A549 (cell line): ENCODE measurements at regions not wholly inside any gene's neighbourhood (a gene's known extent, or its start where the extent isn't known, plus 50 kb on each side); places are given as distances from the start of the nearest gene placed in this dataset.

Source experiments
- POLR2A ChIP-seq: IDR thresholded peaks from 2 replicates; pipeline ENCODE4 v1.6.1; 2012; ENCODE audit warnings: mild to moderate bottlenecking, low read length
- RAD21 ChIP-seq, 2 experiments: fragments of >200 bp in 1 of 2; sonication (Bioruptor Twin) in 1 of 2; formaldehyde crosslinking in 1 of 2; IDR thresholded peaks in 1 of 2; conservative IDR thresholded peaks in 1 of 2; 2 replicates in 1 of 2; 3 replicates in 1 of 2; pipeline ENCODE4 v1.6.1; 2012 to 2018; ENCODE audit warnings: inconsistent platforms in 1 of 2

DNA sequence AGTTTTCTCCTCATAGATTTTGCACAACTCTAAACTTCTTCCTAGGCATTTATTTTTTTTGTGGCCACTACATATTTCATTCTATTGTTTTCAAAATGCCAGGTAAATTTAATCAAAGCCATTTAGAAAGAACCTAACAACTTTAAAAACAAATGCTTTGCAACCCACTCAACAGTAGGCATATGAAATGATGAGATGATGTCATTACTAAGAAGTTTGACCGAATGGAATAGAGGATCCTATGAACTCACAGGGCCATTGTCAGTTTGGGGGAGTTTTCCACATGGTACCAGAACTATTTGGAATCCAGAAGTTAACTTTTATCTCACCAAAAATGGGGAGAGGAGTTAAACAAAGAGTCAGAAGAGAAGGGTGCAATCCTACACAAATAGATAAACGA lies 100.7 kb upstream of the INHBA start:
- TF ChIP-seq POLR2A (no peak), RAD21 (conservative IDR thresholded peaks at IDR 0.05 in 1 of 2, IDR thresholded peaks at IDR 0.05 in 1 of 2) (no peak)
